ENCODE measurements at regions not wholly inside any gene's neighbourhood (a gene's known extent, or its start where the extent isn't known, plus 50 kb on each side); places are given as distances from the start of the nearest gene placed in this dataset.

GRCh38 chr10:104574838-104575237 lies 66.3 kb upstream of the SORCS3 start:
- TF ChIP-seq YY1 (IDR thresholded peaks at IDR 0.05; ENCODE audit: low read depth) (no peak), TAF1 (IDR thresholded peaks at IDR 0.05; ENCODE audit: borderline replicate concordance, low read depth, low read length) (no peak), MEF2A (IDR thresholded peaks at IDR 0.05; ENCODE audit: borderline replicate concordance, low read depth) (no peak), CTCF (IDR thresholded peaks at IDR 0.05) (no peak), POLR2AphosphoS5 (IDR thresholded peaks at IDR 0.05; ENCODE audit: low read depth, low read length) (no peak), TEAD4 (IDR thresholded peaks at IDR 0.05; ENCODE audit: borderline replicate concordance, insufficient read depth) (no peak), RXRA (IDR thresholded peaks at IDR 0.05; ENCODE audit: borderline replicate concordance, low read depth) (no peak), NFIC (IDR thresholded peaks at IDR 0.05; ENCODE audit: borderline replicate concordance) (no peak), EP300 (IDR thresholded peaks at IDR 0.05; ENCODE audit: borderline replicate concordance in 1 of 2, low read depth in 1 of 2, low read length in 1 of 2) (no peak)
- 0 out of 2 replicates have a peak, but pooled peaks cover 3% of the 10 kb centered on the region for H3K9me3 ChIP-seq
- no peak overlapping the region for H2AFZ ChIP-seq (ENCODE audit: low read depth)
- no peaks in the 10 kb centered on the region for H3K36me3 ChIP-seq (replicated peaks in 1 of 2; ENCODE audit: control insufficient read depth in 1 of 2, insufficient read depth in 2 of 2, low read length in 1 of 2)
- no peak for DNase-seq
- no peak overlapping the region for H3K4me2 ChIP-seq
- no peak overlapping the region for H3K4me3 ChIP-seq (ENCODE audit: low read depth in 2 of 2, low read length in 1 of 2)
- no peak overlapping the region for H3K27ac ChIP-seq (ENCODE audit: low read depth in 2 of 2, low read length in 1 of 2)
- H3K27me3 ChIP-seq (ENCODE audit: insufficient read depth): no peaks in the 10 kb centered on the region
- no peak overlapping the region for H3K9ac ChIP-seq
- ChIA-PET CTCF (interaction anchor here (0.6 to 1.5 kb wide), 3 partner anchors 45 to 168 kb away, joined by 3 read pairs; no protein-coding TSS in a partner anchor), POLR2A (no interaction called here)
- no peaks in the 10 kb centered on the region for H3K9me2 ChIP-seq
- no peaks in the 10 kb centered on the region for H3K79me2 ChIP-seq (ENCODE audit: insufficient read depth)
- no peaks in the 10 kb centered on the region for H4K20me1 ChIP-seq (ENCODE audit: insufficient read depth)
- H3F3A ChIP-seq (replicated peaks; ENCODE audit: insufficient read depth): no peaks in the 10 kb centered on the region
- H3K4me1 ChIP-seq (ENCODE audit: control insufficient read depth in 1 of 2, insufficient read depth in 2 of 2, low read depth in 1 of 2, low read length in 1 of 2): no peaks in the 10 kb centered on the region

- Histone ChIP-seq H3K9me2 (no peaks in the 10 kb centered on the region), H2AFZ (ENCODE audit: low read depth) (no peak overlapping the region), H3K79me2 (ENCODE audit: insufficient read depth) (no peaks in the 10 kb centered on the region), H3K4me3 (ENCODE audit: low read depth in 2 of 2, low read length in 1 of 2) (no peak overlapping the region), H3K9ac (no peak overlapping the region), H4K20me1 (ENCODE audit: insufficient read depth) (no peaks in the 10 kb centered on the region), H3K9me3 (no peaks in the 10 kb centered on the region), H3K27ac (ENCODE audit: low read depth in 2 of 2, low read length in 1 of 2) (no peak overlapping the region), H3K27me3 (ENCODE audit: insufficient read depth) (no peaks in the 10 kb centered on the region), H3K36me3 (replicated peaks in 1 of 2; ENCODE audit: control insufficient read depth in 1 of 2, insufficient read depth in 2 of 2, low read length in 1 of 2) (no peaks in the 10 kb centered on the region), H3K4me1 (ENCODE audit: control insufficient read depth in 1 of 2, insufficient read depth in 2 of 2, low read depth in 1 of 2, low read length in 1 of 2) (no peaks in the 10 kb centered on the region), H3F3A (replicated peaks; ENCODE audit: insufficient read depth) (no peaks in the 10 kb centered on the region), H3K4me2 (no peak overlapping the region)
- whole genome bisulfite sequencing (ENCODE audit: low lambda C conversion rate): 53% methylated on average over 5 of the region's 5 CpGs
- CTCF ChIA-PET: interaction anchor here (2.6 kb wide), 1 partner anchor 170 kb away, joined by 13 read pairs; no protein-coding TSS in a partner anchor
- TF ChIP-seq RFX5 (IDR thresholded peaks at IDR 0.05; ENCODE audit: low read length): no peak
- no peak for TF ChIP-seq MEF2A (IDR thresholded peaks at IDR 0.05; ENCODE audit: borderline replicate concordance, low read depth)
- TF ChIP-seq MXI1 (IDR thresholded peaks at IDR 0.05; ENCODE audit: low read depth, low read length): no peak
- TF ChIP-seq GATA2 (CRISPR knock-in tag; IDR thresholded peaks at IDR 0.05): no peak
- TF ChIP-seq, protein P1, sequence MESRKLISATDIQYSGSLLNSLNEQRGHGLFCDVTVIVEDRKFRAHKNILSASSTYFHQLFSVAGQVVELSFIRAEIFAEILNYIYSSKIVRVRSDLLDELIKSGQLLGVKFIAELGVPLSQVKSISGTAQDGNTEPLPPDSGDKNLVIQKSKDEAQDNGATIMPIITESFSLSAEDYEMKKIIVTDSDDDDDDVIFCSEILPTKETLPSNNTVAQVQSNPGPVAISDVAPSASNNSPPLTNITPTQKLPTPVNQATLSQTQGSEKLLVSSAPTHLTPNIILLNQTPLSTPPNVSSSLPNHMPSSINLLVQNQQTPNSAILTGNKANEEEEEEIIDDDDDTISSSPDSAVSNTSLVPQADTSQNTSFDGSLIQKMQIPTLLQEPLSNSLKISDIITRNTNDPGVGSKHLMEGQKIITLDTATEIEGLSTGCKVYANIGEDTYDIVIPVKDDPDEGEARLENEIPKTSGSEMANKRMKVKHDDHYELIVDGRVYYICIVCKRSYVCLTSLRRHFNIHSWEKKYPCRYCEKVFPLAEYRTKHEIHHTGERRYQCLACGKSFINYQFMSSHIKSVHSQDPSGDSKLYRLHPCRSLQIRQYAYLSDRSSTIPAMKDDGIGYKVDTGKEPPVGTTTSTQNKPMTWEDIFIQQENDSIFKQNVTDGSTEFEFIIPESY (IDR thresholded peaks at IDR 0.05; ENCODE audit: borderline replicate concordance, low read depth): no peak
- no peak for TF ChIP-seq ELF1 (IDR thresholded peaks at IDR 0.05)
- no peak for TF ChIP-seq POLR2AphosphoS5 (IDR thresholded peaks at IDR 0.05; ENCODE audit: low read depth, low read length)
- TF ChIP-seq, protein P2, sequence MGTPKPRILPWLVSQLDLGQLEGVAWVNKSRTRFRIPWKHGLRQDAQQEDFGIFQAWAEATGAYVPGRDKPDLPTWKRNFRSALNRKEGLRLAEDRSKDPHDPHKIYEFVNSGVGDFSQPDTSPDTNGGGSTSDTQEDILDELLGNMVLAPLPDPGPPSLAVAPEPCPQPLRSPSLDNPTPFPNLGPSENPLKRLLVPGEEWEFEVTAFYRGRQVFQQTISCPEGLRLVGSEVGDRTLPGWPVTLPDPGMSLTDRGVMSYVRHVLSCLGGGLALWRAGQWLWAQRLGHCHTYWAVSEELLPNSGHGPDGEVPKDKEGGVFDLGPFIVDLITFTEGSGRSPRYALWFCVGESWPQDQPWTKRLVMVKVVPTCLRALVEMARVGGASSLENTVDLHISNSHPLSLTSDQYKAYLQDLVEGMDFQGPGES (IDR thresholded peaks at IDR 0.05; ENCODE audit: low read depth, low read length): no peak
- TF ChIP-seq FOSL2 (IDR thresholded peaks at IDR 0.05; ENCODE audit: borderline replicate concordance, low read depth): no peak
- no peak for TF ChIP-seq YY1 (IDR thresholded peaks at IDR 0.05; ENCODE audit: low read depth)
- no peak for TF ChIP-seq RCOR1 (IDR thresholded peaks at IDR 0.05; ENCODE audit: low read length)
- no peak for TF ChIP-seq FOXJ3 (CRISPR knock-in tag; IDR thresholded peaks at IDR 0.05)
- no peak for TF ChIP-seq JUND (IDR thresholded peaks at IDR 0.05)
- TF ChIP-seq NRF1 (IDR thresholded peaks at IDR 0.05; ENCODE audit: low read depth, low read length): no peak
- TF ChIP-seq EZH2phosphoT487 (IDR thresholded peaks at IDR 0.05; ENCODE audit: borderline replicate concordance, low read depth): no peak
- no peak for DNase-seq
- POLR2A ChIA-PET: no interaction called here
Observed at GRCh38 chr10:104576611-104577010, 64.5 kb upstream of the SORCS3 start.
